Loucy (cell line): ENCODE measurements at regions not wholly inside any gene's neighbourhood (a gene's known extent, or its start where the extent isn't known, plus 50 kb on each side); places are given as distances from the start of the nearest gene placed in this dataset.

Experiments used
- H2AFZ ChIP-seq: fragments of 200-600 bp; sonication (generic); 2 replicates; pipeline ENCODE4 v1.6.0; 2016; ENCODE audit warnings: antibody characterized with exemption, mild to moderate bottlenecking, low read length, moderate library complexity
- H3F3A ChIP-seq: fragments of 200-600 bp; 2 replicates; pipeline ENCODE4 v1.6.0; 2016; ENCODE audit warnings: antibody characterized with exemption, low read depth, mild to moderate bottlenecking
- H3K27me3 ChIP-seq: fragments of 200-600 bp; sonication (generic); 2 replicates; pipeline ENCODE4 v1.6.1; 2014; ENCODE audit warnings: low read length, mild to moderate bottlenecking; ENCODE audit not compliant: insufficient read depth, poor library complexity, severe bottlenecking
- H3K36me3 ChIP-seq: fragments of 200-600 bp; sonication (generic); 2 replicates; pipeline ENCODE4 v1.6.1; 2016; ENCODE audit warnings: low read length; ENCODE audit not compliant: insufficient read depth
- H3K4me1 ChIP-seq: fragments of 200-600 bp; sonication (generic); 2 replicates; pipeline ENCODE4 v1.5.1; 2014; ENCODE audit warnings: low read length, mild to moderate bottlenecking; ENCODE audit not compliant: insufficient read depth, poor library complexity, severe bottlenecking
- H3K4me2 ChIP-seq: fragments of 200-600 bp; sonication (generic); 2 replicates; pipeline ENCODE4 v1.6.0; 2014; ENCODE audit warnings: antibody characterized with exemption, low read length, low read depth, mild to moderate bottlenecking; ENCODE audit not compliant: poor library complexity, severe bottlenecking
- H3K4me3 ChIP-seq: fragments of 200-600 bp; sonication (generic); 2 replicates; pipeline ENCODE4 v1.5.1; 2014; ENCODE audit warnings: low read length, mild to moderate bottlenecking, mixed read lengths; ENCODE audit not compliant: poor library complexity, severe bottlenecking
- H3K79me2 ChIP-seq: fragments of 200-600 bp; sonication (generic); 2 replicates; pipeline ENCODE4 v1.6.1; 2014; ENCODE audit warnings: low read length; ENCODE audit not compliant: insufficient read depth
- H3K9ac ChIP-seq: fragments of 200-600 bp; sonication (generic); 2 replicates; pipeline ENCODE4 v1.6.0; 2014; ENCODE audit warnings: mild to moderate bottlenecking, low read depth, low read length, moderate library complexity; ENCODE audit not compliant: poor library complexity, severe bottlenecking
- H3K9me2 ChIP-seq: fragments of 200-600 bp; sonication (generic); replicated peaks from 2 replicates; pipeline ENCODE4 v1.6.1; 2016; ENCODE audit warnings: low read depth, low read length, mixed read lengths
- H3K9me3 ChIP-seq: fragments of 200-600 bp; sonication (generic); 2 replicates; pipeline ENCODE4 v1.6.1; 2014; ENCODE audit warnings: mild to moderate bottlenecking, antibody characterized with exemption, low read length, low read depth; ENCODE audit not compliant: insufficient read depth
- H4K20me1 ChIP-seq: fragments of 200-600 bp; sonication (generic); 2 replicates; pipeline ENCODE4 v1.6.0; 2014; ENCODE audit warnings: antibody characterized with exemption, low read length, mild to moderate bottlenecking; ENCODE audit not compliant: insufficient read depth, poor library complexity, severe bottlenecking
- CTCF ChIP-seq: fragments of 200-600 bp; sonication (generic); conservative IDR thresholded peaks from 2 replicates; pipeline ENCODE4 v1.5.1; 2014; ENCODE audit warnings: mild to moderate bottlenecking, antibody characterized with exemption, low read length
- EZH2phosphoT487 ChIP-seq: fragments of 200-600 bp; IDR thresholded peaks from 2 replicates; pipeline ENCODE4 v1.6.1; 2018; ENCODE audit warnings: antibody characterized with exemption, mild to moderate bottlenecking, moderate library complexity, borderline replicate concordance

DNA sequence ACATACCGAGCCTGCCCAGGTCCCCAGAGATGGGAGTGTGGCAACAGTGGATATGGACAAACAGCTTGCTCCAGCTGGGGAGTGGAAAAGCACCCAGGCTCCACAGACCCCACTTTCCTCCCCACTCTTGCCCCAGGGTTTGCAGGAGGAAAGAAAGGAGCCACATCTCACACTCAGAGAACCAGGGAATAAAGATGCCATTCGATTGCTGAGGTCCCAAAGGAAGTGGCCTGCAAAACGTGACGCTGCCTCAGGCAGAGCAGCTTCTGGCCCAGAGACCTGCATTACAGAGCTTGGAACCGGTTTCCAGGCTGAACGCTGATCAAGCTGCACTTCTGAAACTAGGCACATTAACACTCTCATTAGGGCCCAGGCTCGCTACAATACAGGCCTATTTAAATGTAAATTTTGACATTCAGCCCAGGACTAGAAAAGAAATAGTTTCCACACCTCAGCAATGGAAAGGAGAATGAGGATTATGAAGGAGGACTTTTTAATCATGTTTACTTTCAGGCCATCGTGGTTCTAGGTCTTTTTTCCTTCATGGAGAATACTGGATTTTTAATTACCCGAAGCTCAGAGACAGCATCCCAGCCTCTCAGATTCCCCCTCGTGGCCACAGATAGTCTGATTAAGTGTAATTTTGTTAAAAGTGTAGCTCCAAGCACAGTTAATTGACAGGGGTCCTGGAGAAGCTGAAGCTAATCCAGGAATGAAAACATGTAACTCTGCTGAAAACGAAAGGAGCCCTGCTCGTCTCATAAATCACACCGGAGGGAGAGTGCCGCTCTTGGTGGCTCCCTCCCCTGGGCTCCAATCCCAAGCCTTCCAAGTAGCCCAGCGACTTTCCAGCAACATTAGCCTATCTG, 221.3 kb upstream of the RAB6C start:
- no peaks in the 10 kb centered on the region for H3K9me3 ChIP-seq
- H3K9ac ChIP-seq, result no peak overlapping the region
- H3K4me3 ChIP-seq, result no peak overlapping the region
- no peaks in the 10 kb centered on the region for H3K4me1 ChIP-seq
- no peaks in the 10 kb centered on the region for H3F3A ChIP-seq
- H4K20me1 ChIP-seq, result no peaks in the 10 kb centered on the region
- H3K79me2 ChIP-seq, result no peaks in the 10 kb centered on the region
- no peak overlapping the region for H3K4me2 ChIP-seq
- H3K27me3 ChIP-seq, result no peaks in the 10 kb centered on the region
- no peaks in the 10 kb centered on the region for H3K36me3 ChIP-seq
- no peaks in the 10 kb centered on the region for H3K9me2 ChIP-seq
- no peak for TF ChIP-seq CTCF
- TF ChIP-seq EZH2phosphoT487, result no peak
- no peak overlapping the region for H2AFZ ChIP-seq

DNA sequence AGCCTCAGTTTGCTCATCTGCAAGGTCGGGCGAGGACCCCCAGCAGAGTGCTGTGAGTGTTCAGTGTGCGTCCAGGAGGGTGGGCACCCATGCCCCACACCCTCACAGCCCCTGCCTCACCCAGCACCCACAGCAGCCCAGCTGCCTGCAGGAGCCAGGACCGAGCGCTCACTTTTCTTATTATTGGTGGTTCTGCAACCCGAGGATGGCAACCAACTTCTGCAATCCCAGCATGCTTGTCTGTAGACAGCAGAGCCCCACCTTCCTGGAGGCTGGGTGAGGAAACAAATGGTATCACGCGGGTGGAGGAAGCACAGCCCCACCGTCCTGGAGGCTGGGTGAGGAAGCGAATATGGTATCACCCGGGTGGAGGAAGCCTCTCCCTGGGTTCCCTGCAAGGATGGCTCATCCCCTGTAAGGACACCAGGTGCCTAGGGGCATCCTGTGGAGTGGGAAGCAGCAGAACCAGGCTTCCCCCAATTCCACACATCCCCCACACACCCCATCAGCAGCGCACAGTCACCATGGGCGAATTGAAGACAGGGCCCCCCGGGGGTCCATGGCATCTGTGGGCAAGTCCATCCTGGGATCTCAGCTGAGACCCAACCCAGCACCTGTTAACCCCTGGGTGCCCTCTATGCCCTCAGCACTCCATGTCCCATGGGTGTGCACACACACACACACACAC, 220.5 kb upstream of the RAB6C start:
- no peak overlapping the region for H3K4me3 ChIP-seq
- H3K4me1 ChIP-seq, result no peaks in the 10 kb centered on the region
- H3F3A ChIP-seq, result no peaks in the 10 kb centered on the region
- H3K4me2 ChIP-seq, result no peak overlapping the region
- no peaks in the 10 kb centered on the region for H4K20me1 ChIP-seq
- no peaks in the 10 kb centered on the region for H3K9me2 ChIP-seq
- no peak for TF ChIP-seq EZH2phosphoT487
- TF ChIP-seq CTCF, result no peak
- H3K36me3 ChIP-seq, result no peaks in the 10 kb centered on the region
- H3K9me3 ChIP-seq, result no peaks in the 10 kb centered on the region
- H3K9ac ChIP-seq, result no peak overlapping the region
- no peaks in the 10 kb centered on the region for H3K27me3 ChIP-seq
- no peaks in the 10 kb centered on the region for H3K79me2 ChIP-seq
- H2AFZ ChIP-seq, result no peak overlapping the region

GRCh38 chr2:129759472-129760010, 219.9 kb upstream of the RAB6C start:
- Histone ChIP-seq H4K20me1 (no peaks in the 10 kb centered on the region), H3K9ac (no peak overlapping the region), H3K79me2 (no peaks in the 10 kb centered on the region), H2AFZ (no peak overlapping the region), H3K4me3 (no peak overlapping the region), H3K9me2 (no peaks in the 10 kb centered on the region), H3K4me1 (no peaks in the 10 kb centered on the region), H3K36me3 (no peaks in the 10 kb centered on the region), H3K4me2 (no peak overlapping the region), H3K27me3 (no peaks in the 10 kb centered on the region), H3K9me3 (no peaks in the 10 kb centered on the region), H3F3A (no peaks in the 10 kb centered on the region)
- TF ChIP-seq EZH2phosphoT487, result no peak
- no peak for TF ChIP-seq CTCF
